ENCODE measurements at regions not wholly inside any gene's neighbourhood (a gene's known extent, or its start where the extent isn't known, plus 50 kb on each side); places are given as distances from the start of the nearest gene placed in this dataset.
"Not testable (repeated sequence)": the region's sequence is repeated elsewhere in the genome, so short reads cannot be mapped to it uniquely, and the experiment has no call there.

DNA sequence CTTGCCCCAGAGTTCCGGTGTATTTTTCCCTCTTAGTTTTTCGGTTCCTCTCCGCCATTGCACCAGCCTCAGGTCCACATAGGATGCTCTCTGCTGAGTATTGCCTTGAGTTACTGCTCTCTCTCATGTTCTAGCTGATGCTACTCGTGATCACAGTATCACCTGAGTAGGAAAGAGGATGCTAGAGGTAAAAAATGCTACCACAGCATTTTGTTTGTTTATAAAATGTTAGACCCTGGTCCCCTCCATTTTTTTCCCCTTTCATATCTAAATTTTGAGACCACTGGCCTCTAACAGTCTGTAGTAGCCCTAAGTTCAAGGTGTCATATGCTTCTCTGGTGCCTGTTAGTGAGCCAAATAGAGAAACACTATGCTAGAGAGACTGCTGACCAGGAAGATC lies 175.5 kb downstream of the OR2B2 start:
- ATAC-seq: no peak
- TF ChIP-seq, protein P1, sequence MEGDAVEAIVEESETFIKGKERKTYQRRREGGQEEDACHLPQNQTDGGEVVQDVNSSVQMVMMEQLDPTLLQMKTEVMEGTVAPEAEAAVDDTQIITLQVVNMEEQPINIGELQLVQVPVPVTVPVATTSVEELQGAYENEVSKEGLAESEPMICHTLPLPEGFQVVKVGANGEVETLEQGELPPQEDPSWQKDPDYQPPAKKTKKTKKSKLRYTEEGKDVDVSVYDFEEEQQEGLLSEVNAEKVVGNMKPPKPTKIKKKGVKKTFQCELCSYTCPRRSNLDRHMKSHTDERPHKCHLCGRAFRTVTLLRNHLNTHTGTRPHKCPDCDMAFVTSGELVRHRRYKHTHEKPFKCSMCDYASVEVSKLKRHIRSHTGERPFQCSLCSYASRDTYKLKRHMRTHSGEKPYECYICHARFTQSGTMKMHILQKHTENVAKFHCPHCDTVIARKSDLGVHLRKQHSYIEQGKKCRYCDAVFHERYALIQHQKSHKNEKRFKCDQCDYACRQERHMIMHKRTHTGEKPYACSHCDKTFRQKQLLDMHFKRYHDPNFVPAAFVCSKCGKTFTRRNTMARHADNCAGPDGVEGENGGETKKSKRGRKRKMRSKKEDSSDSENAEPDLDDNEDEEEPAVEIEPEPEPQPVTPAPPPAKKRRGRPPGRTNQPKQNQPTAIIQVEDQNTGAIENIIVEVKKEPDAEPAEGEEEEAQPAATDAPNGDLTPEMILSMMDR (IDR thresholded peaks at IDR 0.05): no peak
- H3K27me3 ChIP-seq (ENCODE audit: low read depth): peaks cover 21% of the 10 kb centered on the region

GRCh38 chr6:27728442-27728841 lies 183.8 kb downstream of the OR2B2 start:
- H3K9me3 ChIP-seq: no peaks in the 10 kb centered on the region
- no peaks in the 10 kb centered on the region for H3K36me3 ChIP-seq
- DNase-seq (no peak), ATAC-seq (no peak)
- H3K4me1 ChIP-seq: no peaks in the 10 kb centered on the region
- TF ChIP-seq, protein P1 (IDR thresholded peaks at IDR 0.05): no peak
- H3K27me3 ChIP-seq (ENCODE audit: low read depth): peaks cover 10% of the 10 kb centered on the region
- no peak overlapping the region for H3K4me3 ChIP-seq
- no peak overlapping the region for H3K27ac ChIP-seq
- intact Hi-C loops (cut with DNase I): no loop called here

More for the DNA sequence above, 175.5 kb downstream of the OR2B2 start:
- no peak for DNase-seq
- H3K9me3 ChIP-seq: no peaks in the 10 kb centered on the region
- H3K27ac ChIP-seq: no peak overlapping the region
- no peak overlapping the region for H3K4me3 ChIP-seq
- no peaks in the 10 kb centered on the region for H3K36me3 ChIP-seq
- no peaks in the 10 kb centered on the region for H3K4me1 ChIP-seq
- intact Hi-C loops (cut with DNase I): no loop called here

DNA sequence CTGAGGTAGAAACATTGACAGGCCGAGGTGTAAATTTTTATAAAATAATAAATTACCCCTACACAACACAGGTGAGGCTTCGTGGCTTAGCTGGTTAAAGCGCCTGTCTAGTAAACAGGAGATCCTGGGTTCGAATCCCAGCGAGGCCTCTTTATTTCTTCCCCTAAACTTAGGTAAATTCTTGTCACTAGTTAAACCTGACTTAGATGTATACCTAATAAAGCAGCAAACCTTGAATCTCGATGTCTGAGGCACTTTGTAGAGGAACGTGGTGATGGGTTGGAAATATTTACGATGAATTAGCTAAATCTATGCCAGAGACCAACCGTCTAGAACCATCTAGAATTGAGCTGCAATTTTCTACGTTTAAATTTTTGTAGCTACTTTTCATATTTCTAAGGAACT lies 185.6 kb downstream of the OR2B2 start:
- Histone ChIP-seq H3K27me3 (ENCODE audit: low read depth) (peaks cover 26% of the 10 kb centered on the region), H3K4me3 (no peak overlapping the region), H3K9me3 (no peaks in the 10 kb centered on the region), H3K27ac (no peak overlapping the region), H3K36me3 (no peaks in the 10 kb centered on the region), H3K4me1 (no peaks in the 10 kb centered on the region)
- DNase-seq: no peak
- TF ChIP-seq, protein P1 (IDR thresholded peaks at IDR 0.05): no peak
- ATAC-seq: no peak
- intact Hi-C loops (cut with DNase I): no loop called here

DNA sequence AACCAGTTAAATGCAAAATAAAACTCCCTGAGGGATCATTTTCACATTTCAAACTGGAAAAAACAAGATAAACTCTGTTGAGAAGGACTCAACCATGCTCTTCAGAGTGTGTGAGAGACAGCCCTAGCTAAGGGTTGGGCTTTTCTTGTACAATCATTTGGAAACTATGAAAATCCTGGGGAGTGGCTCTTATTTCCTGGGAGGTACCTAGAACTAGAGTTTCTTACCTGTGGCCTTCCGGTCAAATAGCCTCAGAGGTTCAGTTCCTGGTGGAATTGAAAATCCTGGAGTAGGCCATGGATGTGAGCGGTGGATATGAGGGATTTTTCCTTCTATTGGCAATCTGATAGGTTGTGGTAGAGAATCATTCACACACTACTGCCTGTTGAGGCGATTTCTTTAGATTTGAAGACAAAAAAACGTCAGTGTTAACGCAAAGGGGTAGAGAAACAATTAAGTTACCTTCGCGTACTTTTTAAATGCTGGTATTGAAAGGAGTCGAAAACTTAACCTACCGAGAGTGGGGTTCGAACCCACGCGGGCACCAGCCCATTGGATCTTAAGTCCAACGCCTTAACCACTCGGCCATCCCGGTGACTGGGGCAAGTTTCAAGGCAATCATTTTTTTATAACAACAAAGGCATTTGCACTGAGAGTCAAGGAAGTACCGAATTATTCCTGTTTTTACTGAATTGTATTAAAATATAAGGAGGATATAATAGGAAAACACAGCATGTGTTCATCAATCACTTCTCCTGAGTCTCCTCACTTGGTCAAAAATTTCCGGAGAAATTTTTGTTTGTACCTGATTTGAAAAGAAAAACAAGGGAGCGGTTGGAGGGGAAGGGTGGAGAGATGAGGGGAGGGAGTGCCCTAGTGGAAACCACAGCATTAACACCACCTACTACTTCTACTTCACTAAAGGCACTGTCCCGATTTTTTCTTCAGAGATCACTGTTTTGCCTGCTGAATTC lies 191.3 kb downstream of the OR2B2 start:
- no peak overlapping the region for H3K4me3 ChIP-seq
- no peak overlapping the region for H3K27ac ChIP-seq
- peaks cover 29% of the 10 kb centered on the region for H3K27me3 ChIP-seq (ENCODE audit: low read depth)
- TF ChIP-seq, protein P1 (IDR thresholded peaks at IDR 0.05): no peak
- no peaks in the 10 kb centered on the region for H3K9me3 ChIP-seq
- intact Hi-C loops (cut with DNase I): no loop called here
- H3K36me3 ChIP-seq: no peaks in the 10 kb centered on the region
- H3K4me1 ChIP-seq: no peaks in the 10 kb centered on the region
- DNase-seq (no peak), ATAC-seq (no peak)

DNA sequence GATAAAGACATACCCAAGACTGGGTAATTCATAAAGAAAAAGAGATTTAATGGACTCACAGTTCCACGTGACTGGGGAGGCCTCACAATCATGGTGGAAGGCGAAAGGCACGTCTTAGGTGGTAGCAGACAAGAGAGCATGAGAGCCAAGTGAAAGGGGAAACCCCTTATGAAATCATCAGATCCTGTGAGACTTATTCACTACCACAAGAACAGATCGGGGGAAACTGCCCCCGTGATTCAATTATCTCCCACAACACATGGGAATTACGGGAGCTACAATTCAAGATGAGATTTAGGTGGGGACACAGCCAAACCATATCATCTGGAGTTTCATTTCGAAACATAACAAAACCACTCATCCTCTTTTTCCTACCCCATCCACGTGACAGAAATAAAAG lies 193.2 kb downstream of the OR2B2 start:
- H3K4me3 ChIP-seq; ATAC-seq; H3K27ac ChIP-seq; H3K9me3 ChIP-seq; H3K36me3 ChIP-seq; intact Hi-C loops (cut with DNase I); DNase-seq; H3K4me1 ChIP-seq: not testable (repeated sequence)
- peaks cover 29% of the 10 kb centered on the region for H3K27me3 ChIP-seq (ENCODE audit: low read depth)

DNA sequence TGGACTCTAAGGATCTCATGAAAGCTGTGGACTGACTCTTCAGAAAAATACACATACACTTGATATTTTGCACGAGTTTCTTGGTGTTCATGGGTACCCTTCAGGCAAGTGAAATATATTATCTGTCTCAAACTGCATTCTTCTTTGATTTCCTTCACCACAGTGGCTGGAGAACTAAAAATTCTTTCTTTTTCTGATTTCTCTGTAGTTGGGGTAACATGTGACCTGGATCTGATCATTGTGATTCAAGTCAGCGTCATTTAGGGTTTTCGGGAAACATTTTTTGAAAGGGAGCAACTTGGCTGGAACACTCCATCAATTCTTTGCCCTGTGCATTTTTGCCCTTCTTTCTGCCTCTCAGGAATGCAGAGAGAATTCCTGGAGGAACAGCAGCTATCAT lies 205.8 kb downstream of the OR2B2 start:
- intact Hi-C loops (cut with DNase I): no loop called here
- no peaks in the 10 kb centered on the region for H3K27me3 ChIP-seq (ENCODE audit: low read depth)
- no peaks in the 10 kb centered on the region for H3K36me3 ChIP-seq
- no peaks in the 10 kb centered on the region for H3K9me3 ChIP-seq
- TF ChIP-seq, protein P1 (IDR thresholded peaks at IDR 0.05): no peak
- H3K4me1 ChIP-seq: no peaks in the 10 kb centered on the region
- DNase-seq: no peak
- H3K27ac ChIP-seq: no peak overlapping the region
- no peak overlapping the region for H3K4me3 ChIP-seq
- no peak for ATAC-seq
